SK-N-SH (cell line): ENCODE measurements at regions not wholly inside any gene's neighbourhood (a gene's known extent, or its start where the extent isn't known, plus 50 kb on each side); places are given as distances from the start of the nearest gene placed in this dataset.
A peak's percentile ranks its signal among the peaks of the same experiment; 100 is the strongest.

Source experiments
- CTCF ChIA-PET: fragments of 300-600, 350-600 bp; formaldehyde crosslinking; extraction: SDS; loops from one replicate; lab custom pipeline; 2021; lab: Yijun Ruan, JAX
- POLR2A ChIA-PET: fragments of 350-600 bp; sonication (Branson Sonifier 250); formaldehyde crosslinking; extraction: SDS; loops from one replicate; lab custom pipeline; 2020; ENCODE audit warnings: antibody characterized with exemption, inconsistent platforms; lab: Yijun Ruan, JAX
- DNase-seq: peaks from one replicate; pipeline ENCODE4 v3.0.0; 2012
- H2AFZ ChIP-seq: fragments of 200-600 bp; sonication (generic); 2 replicates; pipeline ENCODE4 v1.8.1; 2016; ENCODE audit warnings: antibody characterized with exemption, mild to moderate bottlenecking, low read depth
- H3F3A ChIP-seq: fragments of 200-600 bp; sonication (generic); replicated peaks from 2 replicates; pipeline ENCODE3; 2016; ENCODE audit warnings: antibody characterized with exemption, mild to moderate bottlenecking; ENCODE audit not compliant: insufficient read depth
- H3K27ac ChIP-seq, 2 experiments: fragments of 200-500 bp in 1 of 2; fragments of 200-600 bp in 1 of 2; sonication (Bioruptor generic) in 1 of 2; sonication (generic), shearing (Covaris generic) in 1 of 2; 2 replicates each; pipeline versions ENCODE4 v1.5.1 to v1.6.1; 2014 to 2016; ENCODE audit warnings: low read depth in 2 of 2, inconsistent platforms in 1 of 2, low read length in 1 of 2, mild to moderate bottlenecking in 1 of 2, mixed read lengths in 1 of 2
- H3K27me3 ChIP-seq: fragments of 200-600 bp; sonication (generic), shearing (Covaris generic); 2 replicates; pipeline ENCODE4 v1.6.1; 2016; ENCODE audit warnings: mixed run types; ENCODE audit not compliant: insufficient read depth
- H3K36me3 ChIP-seq, 2 experiments: fragments of 200-500 bp in 1 of 2; fragments of 200-600 bp in 1 of 2; sonication (Bioruptor generic) in 1 of 2; sonication (generic) in 1 of 2; replicated peaks in 1 of 2; 2 replicates each; pipeline versions ENCODE3 to v1.5.1; 2014 to 2016; ENCODE audit warnings: low read length in 1 of 2, mild to moderate bottlenecking in 1 of 2; ENCODE audit not compliant: insufficient read depth in 2 of 2, control insufficient read depth in 1 of 2
- H3K4me1 ChIP-seq, 2 experiments: fragments of 200-500 bp in 1 of 2; fragments of 200-600 bp in 1 of 2; sonication (Bioruptor generic) in 1 of 2; sonication (generic), shearing (Covaris generic) in 1 of 2; 2 replicates each; pipeline versions ENCODE4 v1.5.1 to v1.6.1; 2014 to 2016; ENCODE audit warnings: low read depth in 1 of 2, low read length in 1 of 2, mixed run types in 1 of 2; ENCODE audit not compliant: insufficient read depth in 2 of 2, control insufficient read depth in 1 of 2
- H3K4me2 ChIP-seq: fragments of 200-600 bp; sonication (generic), shearing (Covaris generic); 2 replicates; pipeline ENCODE4 v1.6.1; 2017; ENCODE audit warnings: mixed run types
- H3K4me3 ChIP-seq, 2 experiments: fragments of 200-500 bp in 1 of 2; fragments of 200-600 bp in 1 of 2; sonication (Bioruptor generic) in 1 of 2; sonication (generic), shearing (Covaris generic) in 1 of 2; 2 replicates each; pipeline versions ENCODE4 v1.5.1 to v1.8.1; 2014 to 2016; ENCODE audit warnings: low read depth in 2 of 2, inconsistent platforms in 1 of 2, low read length in 1 of 2, mild to moderate bottlenecking in 1 of 2, mixed read lengths in 1 of 2, moderate library complexity in 1 of 2
- H3K79me2 ChIP-seq: fragments of 200-600 bp; sonication (generic); 2 replicates; pipeline ENCODE4 v1.8.1; 2017; ENCODE audit warnings: mild to moderate bottlenecking; ENCODE audit not compliant: insufficient read depth
- H3K9ac ChIP-seq: fragments of 200-600 bp; sonication (generic); 2 replicates; pipeline ENCODE4 v1.6.1; 2017; ENCODE audit warnings: mixed run types
- H3K9me2 ChIP-seq: fragments of 200-600 bp; sonication (generic); 2 replicates; pipeline ENCODE4 v1.6.1; 2017; ENCODE audit warnings: mixed run types
- H3K9me3 ChIP-seq: fragments of 200-600 bp; sonication (generic); 2 replicates; pipeline ENCODE4 v1.6.1; 2017; ENCODE audit warnings: mixed run types, mild to moderate bottlenecking, moderate library complexity
- H4K20me1 ChIP-seq: fragments of 200-600 bp; sonication (generic); 2 replicates; pipeline ENCODE4 v1.6.1; 2017; ENCODE audit warnings: mild to moderate bottlenecking, mixed run types; ENCODE audit not compliant: insufficient read depth
- CHD2 ChIP-seq: fragments of 150-350 bp; IDR thresholded peaks from 2 replicates; pipeline ENCODE4 v1.6.1; 2018; ENCODE audit warnings: low read length; ENCODE audit not compliant: partially characterized antibody
- ELF1 ChIP-seq: IDR thresholded peaks from 2 replicates; pipeline ENCODE4 v1.4.0; 2012
- EP300 ChIP-seq, 2 experiments: IDR thresholded peaks; 2 replicates each; pipeline versions ENCODE4 v1.4.0 to v1.6.1; 2012; ENCODE audit warnings: borderline replicate concordance in 1 of 2, low read depth in 1 of 2, low read length in 1 of 2
- FOSL2 ChIP-seq: IDR thresholded peaks from 2 replicates; pipeline ENCODE4 v1.4.0; 2012; ENCODE audit warnings: low read depth, mild to moderate bottlenecking, moderate library complexity, borderline replicate concordance
- FOXJ3 ChIP-seq: sonication (generic); formaldehyde crosslinking; IDR thresholded peaks from 2 replicates; pipeline ENCODE4 v1.5.1; 2020; ENCODE audit warnings: mild to moderate bottlenecking, missing genetic modification reagents
- FOXM1 ChIP-seq: IDR thresholded peaks from 2 replicates; pipeline ENCODE4 v1.4.0; 2012; ENCODE audit warnings: low read depth, mild to moderate bottlenecking
- GABPA ChIP-seq: IDR thresholded peaks from 2 replicates; pipeline ENCODE4 v1.4.0; 2012; ENCODE audit warnings: low read depth, mild to moderate bottlenecking
- GATA2 ChIP-seq: sonication (generic); formaldehyde crosslinking; IDR thresholded peaks from 2 replicates; pipeline ENCODE4 v1.5.0; 2020; ENCODE audit warnings: mild to moderate bottlenecking, missing genetic modification reagents
- NFIC ChIP-seq: IDR thresholded peaks from 2 replicates; pipeline ENCODE4 v1.4.0; 2012; ENCODE audit warnings: borderline replicate concordance
- NRF1 ChIP-seq: IDR thresholded peaks from 2 replicates; pipeline ENCODE4 v1.6.1; 2012; ENCODE audit warnings: low read depth, mild to moderate bottlenecking, low read length
- POLR2AphosphoS5 ChIP-seq: IDR thresholded peaks from 2 replicates; pipeline ENCODE4 v1.6.1; 2012; ENCODE audit warnings: low read depth, low read length
- RCOR1 ChIP-seq: fragments of 150-350 bp; IDR thresholded peaks from 2 replicates; pipeline ENCODE4 v1.6.1; 2017; ENCODE audit warnings: antibody characterized with exemption, low read length
- RFX5 ChIP-seq: IDR thresholded peaks from 2 replicates; pipeline ENCODE4 v1.6.1; 2012; ENCODE audit warnings: mild to moderate bottlenecking, improper control_type of control experiment, low read length
- SMC3 ChIP-seq: IDR thresholded peaks from 2 replicates; pipeline ENCODE4 v1.6.1; 2012; ENCODE audit warnings: low read depth, low read length, improper control_type of control experiment
- TCF12 ChIP-seq: IDR thresholded peaks from 2 replicates; pipeline ENCODE4 v1.4.0; 2012
- TEAD4 ChIP-seq: IDR thresholded peaks from 2 replicates; pipeline ENCODE4 v1.4.0; 2012; ENCODE audit warnings: mild to moderate bottlenecking, borderline replicate concordance; ENCODE audit not compliant: insufficient read depth
- YY1 ChIP-seq: IDR thresholded peaks from 2 replicates; pipeline ENCODE4 v1.4.0; 2012; ENCODE audit warnings: low read depth, mild to moderate bottlenecking
- WGBS: methylation state at CpG from one replicate; pipeline ENCODE4 v1.1.6; 2017; ENCODE audit warnings: low lambda C conversion rate; 5-methylcytosine and 5-hydroxymethylcytosine counted together
- TF ChIP-seq, protein P1 (sequence below): IDR thresholded peaks from 2 replicates; pipeline ENCODE4 v1.4.0; 2012; ENCODE audit warnings: low read depth, borderline replicate concordance
- TF ChIP-seq, protein P2 (sequence below): fragments of 150-350 bp; IDR thresholded peaks from 2 replicates; pipeline ENCODE4 v1.6.1; 2017; ENCODE audit warnings: antibody characterized with exemption, low read length, low read depth, borderline replicate concordance
- TF ChIP-seq, protein P3 (sequence below): IDR thresholded peaks from 2 replicates; pipeline ENCODE4 v1.4.0; 2012; ENCODE audit warnings: low read depth
- TF ChIP-seq, protein P4 (sequence below): IDR thresholded peaks from 2 replicates; pipeline ENCODE4 v1.4.0; 2012; ENCODE audit warnings: low read depth, borderline replicate concordance
- TF ChIP-seq, protein P5 (sequence below): IDR thresholded peaks from 2 replicates; pipeline ENCODE4; 2012

DNA sequence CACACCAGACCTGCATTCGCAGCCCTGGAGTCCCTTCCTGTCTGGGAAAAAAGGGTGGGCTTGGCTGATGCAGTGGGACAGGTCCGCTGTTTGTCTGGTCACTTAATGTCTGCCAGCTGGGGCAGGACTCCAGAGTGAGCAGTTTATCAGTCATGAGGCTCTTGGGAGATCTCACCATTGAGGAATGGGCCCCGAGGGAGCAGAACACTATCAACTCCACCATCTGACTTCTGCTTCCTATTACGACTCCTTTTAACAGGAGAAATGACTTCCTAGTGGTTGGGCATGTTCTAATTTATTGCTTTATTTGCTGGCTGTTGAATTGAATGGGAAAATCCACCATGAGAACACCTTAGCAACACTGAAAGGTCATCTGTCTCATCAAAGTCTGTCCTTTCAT is 182.5 kb upstream of the RASSF8 start (continued):
- TF ChIP-seq POLR2AphosphoS5: peak; percentile 81
- no peak; the same call in 1 of the 2 replicates for TF ChIP-seq YY1
- TF ChIP-seq, protein P1, sequence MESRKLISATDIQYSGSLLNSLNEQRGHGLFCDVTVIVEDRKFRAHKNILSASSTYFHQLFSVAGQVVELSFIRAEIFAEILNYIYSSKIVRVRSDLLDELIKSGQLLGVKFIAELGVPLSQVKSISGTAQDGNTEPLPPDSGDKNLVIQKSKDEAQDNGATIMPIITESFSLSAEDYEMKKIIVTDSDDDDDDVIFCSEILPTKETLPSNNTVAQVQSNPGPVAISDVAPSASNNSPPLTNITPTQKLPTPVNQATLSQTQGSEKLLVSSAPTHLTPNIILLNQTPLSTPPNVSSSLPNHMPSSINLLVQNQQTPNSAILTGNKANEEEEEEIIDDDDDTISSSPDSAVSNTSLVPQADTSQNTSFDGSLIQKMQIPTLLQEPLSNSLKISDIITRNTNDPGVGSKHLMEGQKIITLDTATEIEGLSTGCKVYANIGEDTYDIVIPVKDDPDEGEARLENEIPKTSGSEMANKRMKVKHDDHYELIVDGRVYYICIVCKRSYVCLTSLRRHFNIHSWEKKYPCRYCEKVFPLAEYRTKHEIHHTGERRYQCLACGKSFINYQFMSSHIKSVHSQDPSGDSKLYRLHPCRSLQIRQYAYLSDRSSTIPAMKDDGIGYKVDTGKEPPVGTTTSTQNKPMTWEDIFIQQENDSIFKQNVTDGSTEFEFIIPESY: peak; percentile 33; the same call in 1 of the 2 replicates
- TF ChIP-seq TCF12: peak; percentile 98
- TF ChIP-seq RFX5: peak; percentile 66
- TF ChIP-seq RCOR1: peak; percentile 98
- TF ChIP-seq, all 33 proteins: peak for 21

DNA sequence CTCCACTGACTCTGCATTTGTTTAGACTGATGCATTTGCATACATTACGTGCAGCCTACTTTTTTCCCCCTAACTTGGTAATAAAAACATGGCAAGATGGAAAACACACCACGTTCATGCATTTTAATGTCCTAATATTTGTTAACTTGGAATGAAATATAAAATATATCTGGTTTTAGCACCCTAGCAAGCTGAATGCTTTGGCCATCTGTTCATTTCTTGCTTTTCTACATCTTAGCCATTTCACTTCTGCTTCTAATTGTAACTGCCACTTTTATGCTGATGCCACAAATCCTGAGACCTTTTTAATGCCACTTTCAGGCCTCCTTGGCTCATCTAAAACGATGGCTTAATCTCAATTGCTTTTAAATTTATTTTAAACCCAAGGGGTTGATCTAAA is 177.7 kb upstream of the RASSF8 start:
- peaks cover 6 to 14% of the 10 kb centered on the region in 2 experiments; a peak in 3 of 4 replicates for H3K4me1 ChIP-seq
- ChIA-PET CTCF (no interaction called here), POLR2A (no interaction called here)
- H3K4me2 ChIP-seq: no peak overlapping the region
- TF ChIP-seq FOSL2 (no peak), POLR2AphosphoS5 (no peak), GATA2 (CRISPR knock-in tag) (no peak), TEAD4 (no peak), SMC3 (no peak), NRF1 (no peak), EP300 (IDR thresholded peaks at IDR 0.05; ENCODE audit: borderline replicate concordance in 1 of 2, low read depth in 1 of 2, low read length in 1 of 2) (no peak), NFIC (no peak), ELF1 (no peak), CHD2 (no peak), YY1 (no peak), FOXJ3 (CRISPR knock-in tag) (no peak), GABPA (no peak), RCOR1 (no peak), FOXM1 (no peak)
- TF ChIP-seq, protein P2, sequence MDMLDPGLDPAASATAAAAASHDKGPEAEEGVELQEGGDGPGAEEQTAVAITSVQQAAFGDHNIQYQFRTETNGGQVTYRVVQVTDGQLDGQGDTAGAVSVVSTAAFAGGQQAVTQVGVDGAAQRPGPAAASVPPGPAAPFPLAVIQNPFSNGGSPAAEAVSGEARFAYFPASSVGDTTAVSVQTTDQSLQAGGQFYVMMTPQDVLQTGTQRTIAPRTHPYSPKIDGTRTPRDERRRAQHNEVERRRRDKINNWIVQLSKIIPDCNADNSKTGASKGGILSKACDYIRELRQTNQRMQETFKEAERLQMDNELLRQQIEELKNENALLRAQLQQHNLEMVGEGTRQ: no peak
- TF ChIP-seq, protein P3, sequence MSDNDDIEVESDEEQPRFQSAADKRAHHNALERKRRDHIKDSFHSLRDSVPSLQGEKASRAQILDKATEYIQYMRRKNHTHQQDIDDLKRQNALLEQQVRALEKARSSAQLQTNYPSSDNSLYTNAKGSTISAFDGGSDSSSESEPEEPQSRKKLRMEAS: no peak
- TF ChIP-seq, protein P4, sequence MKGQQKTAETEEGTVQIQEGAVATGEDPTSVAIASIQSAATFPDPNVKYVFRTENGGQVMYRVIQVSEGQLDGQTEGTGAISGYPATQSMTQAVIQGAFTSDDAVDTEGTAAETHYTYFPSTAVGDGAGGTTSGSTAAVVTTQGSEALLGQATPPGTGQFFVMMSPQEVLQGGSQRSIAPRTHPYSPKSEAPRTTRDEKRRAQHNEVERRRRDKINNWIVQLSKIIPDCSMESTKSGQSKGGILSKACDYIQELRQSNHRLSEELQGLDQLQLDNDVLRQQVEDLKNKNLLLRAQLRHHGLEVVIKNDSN: no peak
- TF ChIP-seq, protein P5, sequence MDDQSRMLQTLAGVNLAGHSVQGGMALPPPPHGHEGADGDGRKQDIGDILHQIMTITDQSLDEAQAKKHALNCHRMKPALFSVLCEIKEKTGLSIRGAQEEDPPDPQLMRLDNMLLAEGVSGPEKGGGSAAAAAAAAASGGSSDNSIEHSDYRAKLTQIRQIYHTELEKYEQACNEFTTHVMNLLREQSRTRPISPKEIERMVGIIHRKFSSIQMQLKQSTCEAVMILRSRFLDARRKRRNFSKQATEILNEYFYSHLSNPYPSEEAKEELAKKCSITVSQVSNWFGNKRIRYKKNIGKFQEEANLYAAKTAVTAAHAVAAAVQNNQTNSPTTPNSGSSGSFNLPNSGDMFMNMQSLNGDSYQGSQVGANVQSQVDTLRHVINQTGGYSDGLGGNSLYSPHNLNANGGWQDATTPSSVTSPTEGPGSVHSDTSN: no peak
- H4K20me1 ChIP-seq: no peaks in the 10 kb centered on the region
- no peaks in the 10 kb centered on the region for H3K27me3 ChIP-seq
- no peak overlapping the region for H2AFZ ChIP-seq
- no peak for DNase-seq
- no peak overlapping the region for H3K4me3 ChIP-seq
- 80% methylated on average over 3 of the region's 3 CpGs for WGBS
- H3K9me3 ChIP-seq: no peaks in the 10 kb centered on the region
- H3F3A ChIP-seq: peaks cover 10% of the 10 kb centered on the region
- no peak overlapping the region for H3K9ac ChIP-seq
- H3K9me2 ChIP-seq: no peaks in the 10 kb centered on the region
- no peak overlapping the region for H3K27ac ChIP-seq
- no peaks in the 10 kb centered on the region for H3K79me2 ChIP-seq
- no peaks in the 10 kb centered on the region for H3K36me3 ChIP-seq
